D341Med (cell line): ENCODE measurements at regions not wholly inside any gene's neighbourhood (a gene's known extent, or its start where the extent isn't known, plus 50 kb on each side); places are given as distances from the start of the nearest gene placed in this dataset.
"Not testable (repeated sequence)": the region's sequence is repeated elsewhere in the genome, so short reads cannot be mapped to it uniquely, and the experiment has no call there.

ENCODE experiments used
- DNase-seq: peaks from one replicate; pipeline ENCODE4 v3.0.0; 2012; ENCODE audit warnings: low spot score

GRCh38 chr2:145010635-145011034, 490.7 kb upstream of the ZEB2 start:
- no peak for DNase-seq

DNA sequence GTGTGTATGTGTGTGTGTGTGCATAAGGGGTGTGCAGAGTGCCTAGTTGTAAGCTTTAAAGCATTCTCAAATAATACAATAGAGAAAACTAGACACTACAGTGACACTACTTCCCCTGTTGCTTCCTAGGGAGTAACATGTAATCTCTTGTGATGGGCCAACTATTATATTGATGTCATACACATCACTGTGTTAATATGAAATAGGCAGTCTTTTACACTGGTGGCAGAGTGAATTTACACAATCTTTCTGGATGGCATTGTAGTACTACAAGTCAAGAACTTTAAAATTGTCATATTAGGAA, 488.0 kb upstream of the ZEB2 start:
- DNase-seq, result no peak

- no peak for DNase-seq
Observed at GRCh38 chr2:145007093-145007959, 487.4 kb upstream of the ZEB2 start.

DNA sequence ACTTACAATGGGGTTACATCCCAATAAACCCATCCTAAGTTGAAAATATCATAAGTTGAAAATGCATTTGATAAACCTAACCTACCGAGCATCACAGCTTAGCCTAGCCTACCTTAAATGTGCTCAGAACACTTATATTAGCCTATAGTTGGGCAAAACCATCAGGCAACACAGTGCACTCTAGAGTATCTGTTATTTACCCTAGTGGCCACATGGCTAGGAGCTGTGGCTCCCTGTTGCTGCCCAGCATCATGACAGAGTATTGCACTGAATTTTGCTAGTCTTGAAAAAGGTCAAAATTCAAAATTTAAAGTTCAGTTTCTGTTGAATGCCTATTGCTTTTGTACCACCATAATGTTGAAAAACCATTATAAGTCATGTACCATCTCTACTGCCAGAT, 482.7 kb upstream of the ZEB2 start:
- no peak for DNase-seq

DNA sequence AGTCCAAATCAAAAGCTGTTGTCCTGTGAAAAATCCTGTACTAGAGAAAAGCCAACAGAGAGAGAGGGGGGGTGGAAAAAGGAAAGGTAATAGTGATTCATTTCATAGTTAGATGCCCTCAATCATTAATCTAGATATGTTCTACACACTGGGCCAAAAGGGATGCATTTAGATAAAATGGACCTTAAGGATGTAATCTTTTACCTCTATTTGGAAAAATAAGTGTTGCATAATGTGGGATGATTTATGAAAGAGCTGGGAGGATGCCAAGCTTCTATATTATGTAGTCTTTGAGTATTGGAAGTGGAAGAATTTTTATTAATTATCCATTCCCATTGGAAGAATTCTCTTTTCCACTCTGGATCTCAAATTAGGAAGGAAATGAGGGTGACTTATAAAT, 480.5 kb upstream of the ZEB2 start:
- no peak for DNase-seq

DNA sequence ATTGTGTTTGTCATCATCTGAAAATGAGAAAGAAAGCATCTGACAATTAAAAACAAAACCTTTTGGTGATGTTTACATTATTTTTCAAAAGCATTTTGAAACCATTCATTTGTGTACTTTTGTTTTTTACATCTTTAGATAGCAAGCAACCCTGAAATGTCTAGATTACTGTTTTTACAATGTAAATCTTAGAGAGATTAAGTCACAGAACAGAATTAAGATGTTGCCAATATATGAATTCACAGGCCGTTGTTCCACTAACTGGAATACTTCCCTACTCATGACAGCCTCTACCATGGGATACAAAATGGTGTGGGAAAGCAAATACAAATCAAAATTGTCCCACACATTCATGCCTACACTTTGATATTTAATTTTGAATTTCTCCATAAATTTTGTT, 480.0 kb upstream of the ZEB2 start:
- DNase-seq, result no peak

- no peak for DNase-seq
Observed at GRCh38 chr2:144999071-144999875, 479.4 kb upstream of the ZEB2 start.

DNA sequence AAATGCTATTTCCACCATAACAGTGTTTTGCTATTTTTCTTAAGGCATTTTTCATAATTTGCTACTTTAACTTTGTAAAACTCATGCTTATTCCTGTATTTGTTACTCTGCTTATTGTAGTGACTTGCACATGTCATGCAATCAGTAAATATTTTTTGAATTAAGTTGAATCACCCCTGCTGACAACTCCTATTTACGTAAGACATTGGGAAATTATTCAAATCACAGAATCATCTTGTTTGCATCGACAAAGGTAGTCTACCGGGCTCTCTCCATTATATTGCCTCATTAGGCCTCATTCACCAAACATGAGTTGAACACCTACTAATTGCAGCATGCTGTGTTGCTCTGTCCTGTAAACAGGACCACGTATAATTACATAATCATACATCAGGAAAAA, 478.5 kb upstream of the ZEB2 start:
- DNase-seq, result no peak

DNA sequence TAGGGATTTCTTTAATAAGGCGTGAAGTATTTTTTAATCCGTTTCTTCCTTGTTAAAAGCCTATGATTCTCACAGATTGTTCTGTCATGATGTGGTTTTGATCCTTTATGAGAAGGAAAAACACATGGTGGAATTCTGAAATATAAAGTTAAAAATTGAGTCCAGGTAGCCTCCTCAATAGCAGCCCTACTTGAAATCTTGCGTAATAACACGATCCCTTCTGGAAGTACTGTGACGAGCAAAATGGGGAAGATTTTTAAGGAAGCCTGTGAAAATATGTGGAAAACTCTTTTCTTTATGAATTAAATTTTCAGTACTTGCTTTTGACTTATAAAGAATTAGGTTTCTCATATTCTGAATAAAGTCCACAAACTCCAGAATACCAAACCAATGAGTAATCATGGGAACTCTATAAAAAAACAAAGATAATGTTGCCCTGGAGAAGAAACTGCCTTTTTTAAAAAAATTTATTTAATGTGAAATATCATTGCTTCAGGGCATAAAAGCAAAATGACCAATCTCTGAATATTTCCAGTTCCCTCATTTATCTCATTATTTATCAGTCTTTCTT, 476.4 kb upstream of the ZEB2 start:
- DNase-seq, result no peak

DNA sequence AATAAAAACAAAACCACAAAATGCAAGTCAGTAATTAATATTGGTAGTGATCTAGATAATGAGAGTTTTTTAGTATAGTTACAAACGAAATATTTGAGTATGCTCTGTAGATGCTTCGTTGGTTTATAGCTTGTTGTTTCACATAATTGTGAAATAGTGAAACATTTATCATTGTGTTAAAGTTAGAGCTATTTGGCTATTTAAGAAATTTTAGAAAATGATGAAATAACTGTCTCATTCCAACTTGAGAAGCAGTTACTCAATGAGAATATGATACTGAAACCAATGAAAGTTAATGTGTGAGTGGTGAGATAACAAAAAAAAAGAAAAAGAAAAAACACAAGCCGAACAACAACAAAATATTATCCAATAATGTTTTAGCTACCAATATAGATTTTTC, 475.6 kb upstream of the ZEB2 start:
- no peak for DNase-seq

GRCh38 chr2:144990661-144991060, 470.7 kb upstream of the ZEB2 start:
- no peak for DNase-seq

DNA sequence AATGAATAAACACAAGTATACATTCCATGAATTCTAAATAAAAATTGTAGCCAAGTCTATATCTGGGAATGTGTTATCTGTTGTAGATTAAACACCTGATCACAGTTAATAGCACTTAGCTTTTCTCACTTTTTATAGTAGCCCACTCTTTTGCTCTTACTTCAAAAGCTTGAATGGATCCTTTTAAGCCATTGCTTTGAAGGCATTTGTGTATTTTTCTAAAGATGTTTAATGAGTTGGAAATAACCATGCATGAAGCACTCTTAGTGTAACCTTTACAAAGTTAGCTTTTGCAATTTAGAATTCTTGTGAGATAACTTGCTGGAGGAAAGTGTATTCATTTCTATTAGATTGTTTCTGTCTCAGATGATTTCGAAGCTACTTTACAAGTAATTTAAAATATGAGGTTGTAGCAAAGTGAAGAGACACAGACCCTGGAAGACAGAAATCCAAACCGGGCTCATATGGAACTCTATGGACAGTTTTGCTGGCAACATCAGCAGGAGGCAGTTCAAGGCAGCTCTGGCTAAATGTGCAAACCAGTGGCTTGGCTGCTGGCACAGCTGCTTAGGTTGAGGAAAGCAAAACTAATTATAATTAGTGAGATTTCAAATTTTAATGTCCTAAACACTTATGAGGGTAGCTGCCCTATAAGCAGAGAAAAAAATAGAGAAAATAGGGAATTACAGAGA, 469.8 kb upstream of the ZEB2 start:
- no peak for DNase-seq

GRCh38 chr2:144988591-144988990, 468.7 kb upstream of the ZEB2 start:
- no peak for DNase-seq

DNA sequence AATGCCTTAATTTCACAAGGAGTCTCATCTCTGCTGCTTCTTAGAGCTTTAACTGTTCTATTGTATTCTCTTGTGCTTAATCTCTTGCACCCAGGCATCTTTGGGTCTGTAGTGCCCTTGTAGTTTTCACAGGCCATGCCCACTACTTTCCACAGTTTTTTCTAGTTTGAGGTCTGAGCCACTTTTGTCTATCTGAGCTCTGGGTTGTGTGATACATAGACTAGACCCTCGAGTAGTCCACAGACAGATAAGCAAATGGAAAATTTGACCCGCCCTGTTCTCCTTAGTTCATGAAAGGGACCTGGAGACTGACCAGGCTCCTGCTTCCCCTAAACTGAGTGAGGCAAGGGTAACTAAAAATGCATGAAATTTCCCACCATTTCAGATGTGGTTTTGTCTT, 466.8 kb upstream of the ZEB2 start:
- DNase-seq, result no peak

DNA sequence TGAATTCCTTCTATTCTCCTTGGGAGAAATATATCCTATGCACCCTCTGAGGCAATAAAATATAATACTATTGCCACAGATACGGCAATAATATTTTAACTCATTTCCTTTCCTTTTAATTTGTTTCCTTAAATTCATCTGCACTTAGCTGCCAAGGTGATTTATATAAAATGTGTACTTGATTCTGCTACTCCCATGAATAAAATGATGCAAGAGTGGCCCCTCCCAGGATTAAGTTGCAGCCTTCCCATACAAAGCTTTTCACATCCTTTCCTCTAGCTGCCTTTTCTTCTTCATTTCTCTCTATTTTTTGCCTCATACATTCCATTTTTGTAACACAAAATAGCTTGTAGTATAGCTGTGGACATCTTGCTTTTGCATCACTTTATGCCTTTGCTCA, 464.1 kb upstream of the ZEB2 start:
- no peak for DNase-seq

GRCh38 chr2:144983107-144983506, 463.2 kb upstream of the ZEB2 start:
- DNase-seq, result no peak

DNA sequence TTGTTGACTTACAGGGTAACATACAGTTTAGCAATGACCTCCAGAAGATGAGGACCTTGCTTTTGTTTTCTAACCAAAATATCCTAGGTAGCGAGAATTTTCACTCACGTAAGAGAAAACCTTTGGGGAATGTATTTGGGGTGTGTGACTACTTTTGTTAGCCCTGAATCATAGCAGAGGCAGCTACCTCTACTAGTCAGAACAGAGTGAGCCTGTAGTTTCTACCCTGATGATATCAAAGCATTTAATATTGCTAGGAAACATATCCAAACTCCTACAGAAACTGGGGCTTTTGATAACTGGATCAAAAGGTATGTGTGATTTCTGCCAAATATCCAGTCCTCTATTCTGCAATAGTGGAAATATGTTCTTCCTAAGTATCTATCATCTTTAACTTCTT, 462.6 kb upstream of the ZEB2 start:
- no peak for DNase-seq

GRCh38 chr2:144975881-144976280, 456.0 kb upstream of the ZEB2 start:
- no peak for DNase-seq

GRCh38 chr2:144972676-144973075, 452.8 kb upstream of the ZEB2 start:
- no peak for DNase-seq

DNA sequence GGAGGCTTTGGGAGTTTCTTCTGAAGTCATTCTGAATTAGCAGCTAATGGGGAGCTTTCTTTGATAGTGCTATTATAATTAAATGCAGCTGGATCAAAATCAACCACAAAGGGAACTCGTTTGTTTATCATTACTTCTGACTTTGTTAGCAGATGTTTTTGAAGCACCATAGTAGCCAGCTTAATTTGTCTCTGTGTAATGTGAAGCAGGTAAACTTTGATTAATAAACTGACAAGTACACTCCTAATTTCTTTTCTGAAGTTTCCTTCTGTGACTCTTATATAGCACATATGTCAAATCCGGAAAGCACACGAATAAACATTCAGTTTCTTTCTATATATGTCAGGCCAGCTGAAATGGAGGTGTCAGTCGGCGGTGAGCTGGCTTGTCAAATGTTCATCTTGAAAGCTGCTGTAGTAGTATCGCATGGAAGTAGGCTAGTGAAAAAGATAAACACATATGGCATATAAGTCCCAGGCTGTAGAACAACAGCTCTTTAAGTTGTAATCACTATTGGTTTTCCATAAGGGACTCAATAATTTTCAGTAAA, 451.9 kb upstream of the ZEB2 start:
- DNase-seq, result no peak

DNA sequence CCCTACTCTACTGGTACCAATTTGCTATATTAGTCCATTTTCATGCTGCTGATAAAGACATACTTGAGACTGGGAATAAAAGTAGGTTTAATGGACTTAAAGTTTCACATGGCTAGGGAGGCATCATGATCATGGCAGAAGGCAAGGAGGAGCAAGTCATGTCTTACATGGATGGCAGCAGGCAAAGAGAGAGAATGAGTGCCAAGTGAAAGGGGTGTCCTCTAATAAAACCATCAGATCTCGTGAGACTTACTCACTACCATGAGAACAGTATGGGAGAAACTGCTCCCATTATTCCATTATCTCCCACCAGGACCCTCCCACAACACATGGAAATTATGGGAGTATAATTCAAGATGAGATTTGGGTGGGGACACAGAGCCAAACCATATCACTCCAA, 450.5 kb upstream of the ZEB2 start:
- DNase-seq, result not testable (repeated sequence)

DNA sequence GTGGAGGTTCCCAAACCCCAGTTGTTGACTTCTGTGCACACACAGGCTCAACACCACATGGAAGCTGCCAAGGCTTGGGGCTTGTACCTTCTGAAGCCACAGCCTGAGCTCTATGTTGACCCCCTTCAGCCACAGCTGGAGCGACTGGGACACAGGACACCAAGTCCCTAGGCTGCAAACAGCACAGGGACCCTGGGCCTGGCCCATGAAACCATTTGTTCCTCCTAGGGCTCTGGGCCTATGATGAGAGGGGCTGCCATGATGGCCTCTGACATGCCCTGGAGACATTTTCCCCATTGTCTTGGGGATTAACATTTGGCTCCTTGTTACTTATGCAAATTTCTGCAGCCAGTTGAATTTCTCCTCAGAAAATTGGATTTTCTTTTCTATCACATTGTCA, 449.6 kb upstream of the ZEB2 start:
- not testable (repeated sequence) for DNase-seq
